ENCODE measurements at regions not wholly inside any gene's neighbourhood (a gene's known extent, or its start where the extent isn't known, plus 50 kb on each side); places are given as distances from the start of the nearest gene placed in this dataset.

GRCh38 chr5:67985686-67986387, 229.7 kb upstream of the PIK3R1 start:
- WGBS (ENCODE audit: insufficient coverage, insufficient replicate concordance, low lambda C conversion rate, missing lambda C conversion rate) = 32% methylated on average over 3 of the region's 3 CpGs
- DNase-seq (ENCODE audit: low read depth, low spot score) = no peak
- BruUV-seq (replicated peaks) = no TSS peak
- ChIA-PET SMC1A (ENCODE audit: uncharacterized antibody, unreplicated experiment) (no interaction called here), RAD21 (ENCODE audit: unreplicated experiment) (no interaction called here), POLR2A (no interaction called here), CTCF (interaction anchor here (0.6 kb wide), 1 partner anchor 203 kb away, joined by 3 read pairs; no protein-coding TSS in a partner anchor)
- Histone ChIP-seq H3K4me2 (ENCODE audit: control insufficient read depth, insufficient read depth) (no peak overlapping the region), H2AFZ (ENCODE audit: control insufficient read depth, low read depth, low read length) (no peak overlapping the region), H3K4me3 (no peak overlapping the region), H3K27ac (ENCODE audit: control insufficient read depth, insufficient read depth) (no peak overlapping the region), H3K36me3 (ENCODE audit: control insufficient read depth in 2 of 2, insufficient read depth in 2 of 2, low read length in 1 of 2) (no peaks in the 10 kb centered on the region), H4K20me1 (ENCODE audit: control insufficient read depth, insufficient read depth) (no peaks in the 10 kb centered on the region), H3K4me1 (ENCODE audit: control insufficient read depth, insufficient read depth, low read length) (no peaks in the 10 kb centered on the region), H3K9ac (ENCODE audit: control insufficient read depth, insufficient read depth, low read length) (no peak overlapping the region), H3K79me2 (ENCODE audit: control insufficient read depth, insufficient read depth, low read length) (no peaks in the 10 kb centered on the region), H3K27me3 (replicated peaks in 1 of 2; ENCODE audit: control insufficient read depth in 2 of 2, insufficient read depth in 2 of 2, low read length in 1 of 2) (no peaks in the 10 kb centered on the region), H3K9me3 (replicated peaks; ENCODE audit: control insufficient read depth, insufficient read depth, low read length) (no peaks in the 10 kb centered on the region; the same call in 2 of the 3 replicates)
- intact Hi-C loops (cut with micrococcal nuclease; ENCODE audit: unreplicated experiment) (no loop called here), in situ Hi-C loops (cut with MboI) (no loop called here)
- ATAC-seq = no peak
- FAIRE-seq = no peak
- TF ChIP-seq BCL3 (IDR thresholded peaks at IDR 0.05; ENCODE audit: borderline replicate concordance, insufficient read depth, low read depth, low read length, poor library complexity, severe bottlenecking) = no peak
- TF ChIP-seq ZNF687 (IDR thresholded peaks at IDR 0.05) = no peak
- TF ChIP-seq E2F8 (IDR thresholded peaks at IDR 0.05; ENCODE audit: low read depth, partially characterized antibody) = no peak
- no peak for TF ChIP-seq EED (IDR thresholded peaks at IDR 0.05; ENCODE audit: low read depth)
- no peak for TF ChIP-seq YBX1 (IDR thresholded peaks at IDR 0.05)
- no peak for TF ChIP-seq RAD51 (IDR thresholded peaks at IDR 0.05)
- no peak for TF ChIP-seq ETV6 (conservative IDR thresholded peaks at IDR 0.05 in 1 of 2, IDR thresholded peaks at IDR 0.05 in 1 of 2; ENCODE audit: borderline replicate concordance in 1 of 2, low read depth in 1 of 2)
- no peak for TF ChIP-seq STAT1 (conservative IDR thresholded peaks at IDR 0.05)
- TF ChIP-seq ZSCAN29 (IDR thresholded peaks at IDR 0.05) = no peak
- TF ChIP-seq NFYB (IDR thresholded peaks at IDR 0.05; ENCODE audit: insufficient read depth, low read depth, low read length) = no peak
- TF ChIP-seq PML (IDR thresholded peaks at IDR 0.05; ENCODE audit: low read length) = no peak
- TF ChIP-seq ESRRA (IDR thresholded peaks at IDR 0.05; ENCODE audit: low read length) = no peak
- no peak for TF ChIP-seq CHD1 (IDR thresholded peaks at IDR 0.05; ENCODE audit: low read depth, low read length)
- no peak for TF ChIP-seq PAX8 (IDR thresholded peaks at IDR 0.05)
- no peak for TF ChIP-seq ELK1 (IDR thresholded peaks at IDR 0.05; ENCODE audit: low read depth, low read length)
